ENCODE measurements at regions not wholly inside any gene's neighbourhood (a gene's known extent, or its start where the extent isn't known, plus 50 kb on each side); places are given as distances from the start of the nearest gene placed in this dataset. TPM values are rescaled to one million over a fixed set of nuclear protein-coding genes. Genes with fewer than 3 reads are reported as not detected.

DNA sequence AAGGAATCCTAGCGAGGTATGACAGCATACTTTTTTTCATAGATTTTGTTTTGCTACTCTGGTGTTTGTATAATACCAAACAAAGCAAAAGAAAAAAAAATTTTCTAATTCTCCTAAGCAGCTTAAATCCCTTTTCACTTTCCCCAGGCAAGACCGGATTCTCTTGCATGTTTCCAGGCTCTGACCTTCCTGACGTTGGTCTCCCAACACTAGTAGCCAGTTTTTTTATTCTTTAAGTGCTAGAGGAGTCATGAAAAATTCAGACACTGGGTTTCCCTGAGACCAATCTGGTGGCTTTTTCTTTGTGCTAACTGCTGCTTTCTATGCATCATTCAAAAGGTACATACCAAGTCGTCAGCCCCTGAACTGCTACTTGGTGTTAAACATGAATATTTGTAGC lies 111.4 kb downstream of the ZNF326 start:
- Histone ChIP-seq H3K36me3 (no peaks in the 10 kb centered on the region), H3K27ac (no peak overlapping the region), H3K9me3 (no peaks in the 10 kb centered on the region), H3K4me3 (no peak overlapping the region), H3K4me1 (ENCODE audit: insufficient read depth) (no peaks in the 10 kb centered on the region), H3K27me3 (no peaks in the 10 kb centered on the region)
- intact Hi-C loops (cut with DNase I), result no loop called here
- WGBS, 3 donors, result 55 to 70% (median 56%) methylated on average over 4 of the region's 4 CpGs
- DNase-seq, result no peak
- TF ChIP-seq POLR2A (IDR thresholded peaks at IDR 0.05) (no peak), EP300 (IDR thresholded peaks at IDR 0.05) (no peak)
- TF ChIP-seq, protein P1, sequence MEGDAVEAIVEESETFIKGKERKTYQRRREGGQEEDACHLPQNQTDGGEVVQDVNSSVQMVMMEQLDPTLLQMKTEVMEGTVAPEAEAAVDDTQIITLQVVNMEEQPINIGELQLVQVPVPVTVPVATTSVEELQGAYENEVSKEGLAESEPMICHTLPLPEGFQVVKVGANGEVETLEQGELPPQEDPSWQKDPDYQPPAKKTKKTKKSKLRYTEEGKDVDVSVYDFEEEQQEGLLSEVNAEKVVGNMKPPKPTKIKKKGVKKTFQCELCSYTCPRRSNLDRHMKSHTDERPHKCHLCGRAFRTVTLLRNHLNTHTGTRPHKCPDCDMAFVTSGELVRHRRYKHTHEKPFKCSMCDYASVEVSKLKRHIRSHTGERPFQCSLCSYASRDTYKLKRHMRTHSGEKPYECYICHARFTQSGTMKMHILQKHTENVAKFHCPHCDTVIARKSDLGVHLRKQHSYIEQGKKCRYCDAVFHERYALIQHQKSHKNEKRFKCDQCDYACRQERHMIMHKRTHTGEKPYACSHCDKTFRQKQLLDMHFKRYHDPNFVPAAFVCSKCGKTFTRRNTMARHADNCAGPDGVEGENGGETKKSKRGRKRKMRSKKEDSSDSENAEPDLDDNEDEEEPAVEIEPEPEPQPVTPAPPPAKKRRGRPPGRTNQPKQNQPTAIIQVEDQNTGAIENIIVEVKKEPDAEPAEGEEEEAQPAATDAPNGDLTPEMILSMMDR (IDR thresholded peaks at IDR 0.05), result no peak

DNA sequence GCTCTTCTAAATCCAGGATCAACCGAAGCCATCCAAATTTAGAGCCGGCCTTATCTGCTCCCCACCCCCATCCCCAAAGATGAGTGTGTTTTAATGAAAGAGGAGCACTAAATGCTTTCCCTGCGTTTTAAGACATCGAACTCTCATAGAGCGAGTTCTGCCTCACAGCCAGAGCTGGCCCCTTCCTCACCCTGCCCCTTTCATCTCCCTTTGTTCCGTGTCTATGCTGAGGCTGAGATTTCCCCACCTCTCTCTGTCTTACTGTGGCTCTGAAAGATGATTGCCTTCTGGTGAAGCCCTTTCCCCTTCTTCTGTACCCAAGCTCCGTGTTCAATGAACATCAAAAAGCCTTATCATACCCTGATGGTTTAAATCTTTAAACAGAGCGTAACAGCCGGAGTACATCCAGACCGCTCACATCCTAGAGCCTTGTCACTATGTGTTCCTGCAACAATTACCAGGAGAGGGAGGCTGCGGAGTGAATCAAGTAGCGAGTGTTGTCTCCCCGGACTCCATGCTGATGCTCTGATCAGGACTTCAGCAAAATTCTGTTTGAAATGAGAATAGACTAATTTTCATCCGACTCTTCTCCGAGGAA lies 110.1 kb downstream of the ZNF326 start:
- no peak for TF ChIP-seq EP300 (IDR thresholded peaks at IDR 0.05)
- no peak for TF ChIP-seq POLR2A (IDR thresholded peaks at IDR 0.05)
- TF ChIP-seq, protein P1 (IDR thresholded peaks at IDR 0.05), result no peak
- H3K4me1 ChIP-seq (ENCODE audit: insufficient read depth), result no peaks in the 10 kb centered on the region
- 26 to 44% (median 32%) methylated on average over 15 of the region's 15 CpGs for WGBS, 3 donors
- intact Hi-C loops (cut with DNase I), result no loop called here
- no peak for DNase-seq
- no peaks in the 10 kb centered on the region for H3K27me3 ChIP-seq
- H3K36me3 ChIP-seq, result no peaks in the 10 kb centered on the region
- H3K9me3 ChIP-seq, result no peaks in the 10 kb centered on the region
- H3K27ac ChIP-seq, result no peak overlapping the region
- no peak overlapping the region for H3K4me3 ChIP-seq

DNA sequence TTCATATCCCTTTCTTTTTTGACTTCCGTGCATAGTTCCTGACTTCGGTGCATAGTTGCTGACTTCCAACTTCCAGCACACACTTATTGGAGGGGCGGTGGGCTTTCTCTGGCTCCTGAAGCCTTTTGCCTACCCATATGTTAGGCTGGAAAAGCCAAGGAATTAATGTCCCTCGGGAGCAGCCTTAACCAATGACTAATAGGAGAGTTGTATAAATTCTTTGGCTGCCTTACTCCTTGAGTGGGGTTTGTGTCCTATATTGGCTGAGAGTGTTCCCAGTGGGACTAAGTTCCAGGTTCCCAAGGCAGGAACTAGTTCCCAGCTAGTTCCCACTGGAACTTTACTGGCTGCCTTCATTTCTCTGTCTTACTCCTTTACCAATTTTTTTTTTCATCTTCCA lies 105.7 kb downstream of the ZNF326 start:
- intact Hi-C loops (cut with DNase I), result no loop called here
- no peak for DNase-seq
- H3K27ac ChIP-seq, result no peak overlapping the region
- no peaks in the 10 kb centered on the region for H3K27me3 ChIP-seq
- no peaks in the 10 kb centered on the region for H3K36me3 ChIP-seq
- H3K4me1 ChIP-seq (ENCODE audit: insufficient read depth), result no peaks in the 10 kb centered on the region
- 82 to 84% (median 84%) methylated on average over 4 of the region's 4 CpGs for WGBS, 3 donors
- H3K4me3 ChIP-seq, result no peak overlapping the region
- TF ChIP-seq POLR2A (IDR thresholded peaks at IDR 0.05), result no peak
- no peak for TF ChIP-seq EP300 (IDR thresholded peaks at IDR 0.05)
- TF ChIP-seq, protein P1 (IDR thresholded peaks at IDR 0.05), result no peak
- H3K9me3 ChIP-seq, result no peaks in the 10 kb centered on the region

DNA sequence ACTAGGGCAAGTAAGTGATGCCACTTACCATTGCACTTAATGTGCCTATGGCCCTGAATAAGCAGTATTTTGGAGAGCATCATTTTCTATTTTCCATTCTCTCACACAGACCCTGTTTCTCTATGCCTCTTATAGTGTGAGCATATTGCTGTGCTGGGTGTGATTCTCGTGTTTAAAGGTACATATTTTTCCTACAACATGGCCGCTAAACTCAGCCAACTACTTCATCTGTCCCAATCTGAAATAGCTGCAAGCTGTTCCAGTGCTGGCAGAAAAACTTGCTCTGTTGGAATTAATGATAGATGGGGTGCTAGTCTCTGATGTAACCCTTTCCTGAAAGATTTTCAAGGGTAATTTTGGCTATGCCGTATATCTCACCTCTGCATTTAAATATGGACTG lies 97.5 kb downstream of the ZNF326 start:
- H3K27me3 ChIP-seq, result no peaks in the 10 kb centered on the region
- no peak overlapping the region for H3K4me3 ChIP-seq
- H3K27ac ChIP-seq, result no peak overlapping the region
- TF ChIP-seq EP300 (IDR thresholded peaks at IDR 0.05) (no peak), POLR2A (IDR thresholded peaks at IDR 0.05) (no peak)
- TF ChIP-seq, protein P1 (IDR thresholded peaks at IDR 0.05), result no peak
- 74 to 83% (median 81%) methylated on average over 3 of the region's 3 CpGs for WGBS, 3 donors
- H3K4me1 ChIP-seq (ENCODE audit: insufficient read depth), result no peaks in the 10 kb centered on the region
- no peaks in the 10 kb centered on the region for H3K36me3 ChIP-seq
- intact Hi-C loops (cut with DNase I), result no loop called here
- no peak for DNase-seq
- no peaks in the 10 kb centered on the region for H3K9me3 ChIP-seq

Small RNAs in the stretch of these regions (small RNA-seq; reads per million reads assigned to genes)
- not detected for gene RNU6-695P

Measured in ovary (tissue), 7 donors.